GM12878 (cell line): ENCODE measurements at regions not wholly inside any gene's neighbourhood (a gene's known extent, or its start where the extent isn't known, plus 50 kb on each side); places are given as distances from the start of the nearest gene placed in this dataset.

ENCODE experiments used
- ATAC-seq: fragments of 200-7000 bp; cut with Tn5 transposase; 3 replicates; pipeline ENCODE4 v1.9.1; 2020; ENCODE audit warnings: mild to moderate bottlenecking, moderate library complexity
- BruUV-seq: library from RNA; stranded (reverse); fragments of 400-500 nt; replicated peaks from 2 replicates; lab custom pipeline; 2021; lab: Mats Ljungman, UMichigan
- CTCF ChIA-PET: fragments of 300-600 bp; sonication (Branson Sonifier 250); formaldehyde crosslinking; extraction: SDS; loops from one replicate; lab custom pipeline; 2021; ENCODE audit warnings: inconsistent platforms; lab: Yijun Ruan, JAX
- POLR2A ChIA-PET: fragments of 350-600 bp; formaldehyde crosslinking; extraction: SDS; loops from one replicate; lab custom pipeline; 2021; ENCODE audit warnings: inconsistent platforms; lab: Charles Lee
- RAD21 ChIA-PET: fragments of 300-600 bp; sonication (Branson Sonifier 250); formaldehyde crosslinking; loops from one replicate; lab custom pipeline; 2023; ENCODE audit warnings: antibody characterized with exemption; ENCODE audit not compliant: unreplicated experiment; lab: Charles Lee
- SMC1A ChIA-PET: fragments of 300-600 bp; sonication (Branson Sonifier 250); formaldehyde crosslinking; loops from one replicate; lab custom pipeline; 2023; ENCODE audit not compliant: unreplicated experiment, uncharacterized antibody; lab: Charles Lee
- DNase-seq: peaks from one replicate; pipeline ENCODE4 v3.0.0-alpha.2; 2011; ENCODE audit warnings: low read depth, low spot score
- FAIRE-seq: peaks from 3 replicates; lab custom pipeline; 2011; peaks lifted over from hg19 to GRCh38; lab: Jason Lieb, UNC
- H2AFZ ChIP-seq: 2 replicates; pipeline ENCODE4 v1.6.0; 2011; ENCODE audit warnings: low read depth, low read length, control low read depth; ENCODE audit not compliant: control insufficient read depth
- H3K27ac ChIP-seq: 2 replicates; pipeline ENCODE4 v1.5.1; 2011; ENCODE audit warnings: control low read depth; ENCODE audit not compliant: control insufficient read depth, insufficient read depth
- H3K27me3 ChIP-seq, 2 experiments: replicated peaks in 1 of 2; 2 replicates each; pipeline versions ENCODE4 v1.6.0 to v1.6.1; 2011; ENCODE audit warnings: low read length in 1 of 2; ENCODE audit not compliant: control insufficient read depth in 2 of 2, insufficient read depth in 2 of 2
- H3K36me3 ChIP-seq, 2 experiments: 2 replicates each; pipeline ENCODE4 v1.5.1; 2011; ENCODE audit warnings: low read length in 1 of 2; ENCODE audit not compliant: control insufficient read depth in 2 of 2, insufficient read depth in 2 of 2
- H3K4me1 ChIP-seq: 2 replicates; pipeline ENCODE4 v1.6.1; 2011; ENCODE audit warnings: mild to moderate bottlenecking, low read length, moderate library complexity, mixed read lengths; ENCODE audit not compliant: control insufficient read depth, insufficient read depth
- H3K4me2 ChIP-seq: 2 replicates; pipeline ENCODE4 v1.6.0; 2011; ENCODE audit warnings: control low read depth; ENCODE audit not compliant: control insufficient read depth, insufficient read depth
- H3K4me3 ChIP-seq: fragments of 200-600 bp; sonication (generic); 2 replicates; pipeline ENCODE4 v1.5.1; 2016
- H3K79me2 ChIP-seq: 2 replicates; pipeline ENCODE4 v1.6.0; 2011; ENCODE audit warnings: low read length; ENCODE audit not compliant: control insufficient read depth, insufficient read depth
- H3K9ac ChIP-seq: 2 replicates; pipeline ENCODE4 v1.8.0; 2011; ENCODE audit warnings: low read length, control low read depth, mixed read lengths; ENCODE audit not compliant: control insufficient read depth, insufficient read depth
- H3K9me3 ChIP-seq: replicated peaks from 3 replicates; pipeline ENCODE4 v1.5.1; 2011; ENCODE audit warnings: mild to moderate bottlenecking, low read length; ENCODE audit not compliant: control insufficient read depth, insufficient read depth
- H4K20me1 ChIP-seq: 2 replicates; pipeline ENCODE4 v1.6.0; 2011; ENCODE audit not compliant: control insufficient read depth, insufficient read depth
- BHLHE40 ChIP-seq, 2 experiments: fragments of 450-650 bp in 1 of 2; IDR thresholded peaks; 2 replicates each; pipeline ENCODE4 v1.6.1; 2011 to 2017; ENCODE audit warnings: low read depth in 2 of 2, borderline replicate concordance in 1 of 2, improper control_type of control experiment in 1 of 2, low read length in 1 of 2, mild to moderate bottlenecking in 1 of 2
- CBFB ChIP-seq: IDR thresholded peaks from 2 replicates; pipeline ENCODE4 v1.6.1; 2016; ENCODE audit warnings: antibody characterized with exemption, low read depth
- CREB1 ChIP-seq: IDR thresholded peaks from 2 replicates; pipeline ENCODE4 v1.6.1; 2012; ENCODE audit warnings: low read depth, mild to moderate bottlenecking, inconsistent platforms
- CTCF ChIP-seq, 3 experiments: IDR thresholded peaks in 2 of 3; conservative IDR thresholded peaks in 1 of 3; 2 replicates each; pipeline ENCODE4 v1.5.1; 2011; ENCODE audit warnings: low read depth in 3 of 3, low read length in 3 of 3, mild to moderate bottlenecking in 3 of 3, control low read depth in 2 of 3, moderate library complexity in 2 of 3, inconsistent platforms in 1 of 3, mixed read lengths in 1 of 3; ENCODE audit not compliant: control insufficient read depth in 2 of 3, insufficient read depth in 1 of 3; ENCODE audit errors: extremely low read depth in 1 of 3
- HCFC1 ChIP-seq: fragments of 150-350 bp; IDR thresholded peaks from 2 replicates; pipeline ENCODE4 v1.6.1; 2014; ENCODE audit warnings: low read length
- IRF4 ChIP-seq: IDR thresholded peaks from 2 replicates; pipeline ENCODE4 v1.6.1; 2011; ENCODE audit warnings: low read depth, low read length
- NFYB ChIP-seq: IDR thresholded peaks from 2 replicates; pipeline ENCODE4 v1.6.1; 2011; ENCODE audit warnings: low read depth, mild to moderate bottlenecking, low read length, improper control_type of control experiment, moderate library complexity; ENCODE audit not compliant: insufficient read depth
- NR2C2 ChIP-seq: IDR thresholded peaks from 2 replicates; pipeline ENCODE4 v1.6.1; 2011; ENCODE audit warnings: borderline replicate concordance, low read depth; ENCODE audit not compliant: control insufficient read depth, insufficient read length
- RFX5 ChIP-seq: IDR thresholded peaks from 2 replicates; pipeline ENCODE4 v1.6.1; 2011; ENCODE audit warnings: low read depth, low read length, improper control_type of control experiment
- WGBS: methylation state at CpG from one replicate; pipeline ENCODE4 v1.1.6; 2016; ENCODE audit warnings: low lambda C conversion rate; ENCODE audit not compliant: insufficient replicate concordance, insufficient coverage; ENCODE audit errors: missing lambda C conversion rate; 5-methylcytosine and 5-hydroxymethylcytosine counted together
- in situ Hi-C: fragments of 300-500 bp; cut with MboI; formaldehyde crosslinking; loops from 9 replicates; pipeline ENCODE4 v1.14.3; 2018; ENCODE audit warnings: mixed read lengths
- intact Hi-C: fragments of 100-400 bp; cut with micrococcal nuclease; formaldehyde crosslinking; loops from one replicate; pipeline ENCODE4 v1.14.2; 2022; ENCODE audit not compliant: unreplicated experiment

GRCh38 chr4:23685471-23685870 lies 204.4 kb downstream of the PPARGC1A start (continued):
- no peak for TF ChIP-seq NFYB
- no peak for TF ChIP-seq IRF4
- no peak for TF ChIP-seq NR2C2
- no peak for TF ChIP-seq BHLHE40 (IDR thresholded peaks at IDR 0.05; ENCODE audit: borderline replicate concordance in 1 of 2, low read depth in 2 of 2, low read length in 1 of 2)

- in situ Hi-C loops (no loop called here), intact Hi-C loops (no loop called here)
- H3K9ac ChIP-seq = no peak overlapping the region
- ChIA-PET CTCF (no interaction called here), POLR2A (interaction anchor here (0.5 kb wide), 1 partner anchor 525 kb away, joined by 3 read pairs; no protein-coding TSS in a partner anchor), RAD21 (no interaction called here), SMC1A (interaction anchor here (0.7 kb wide), 1 partner anchor 351 kb away, joined by 3 read pairs; no protein-coding TSS in a partner anchor)
- no peaks in the 10 kb centered on the region for H3K79me2 ChIP-seq
- H3K9me3 ChIP-seq = no peaks in the 10 kb centered on the region
- no peak overlapping the region for H2AFZ ChIP-seq
- FAIRE-seq (no peak), ATAC-seq (no peak), DNase-seq (no peak)
- no peaks in the 10 kb centered on the region for H4K20me1 ChIP-seq
- TF ChIP-seq CTCF (IDR thresholded peaks at IDR 0.05 in 2 of 3, conservative IDR thresholded peaks at IDR 0.05 in 1 of 3; ENCODE audit: control insufficient read depth in 2 of 3, extremely low read depth in 1 of 3, insufficient read depth in 1 of 3, low read depth in 3 of 3, low read length in 3 of 3) (no peak), HCFC1 (no peak), CBFB (no peak), CREB1 (no peak), RFX5 (no peak)
- H3K4me3 ChIP-seq = no peak overlapping the region
- no peak overlapping the region for H3K4me2 ChIP-seq
- WGBS = 2% methylated on average over 2 of the region's 2 CpGs
- H3K4me1 ChIP-seq = no peaks in the 10 kb centered on the region
- H3K36me3 ChIP-seq = no peaks in the 10 kb centered on the region
- H3K27me3 ChIP-seq = no peaks in the 10 kb centered on the region
- BruUV-seq = no TSS peak
- no peak overlapping the region for H3K27ac ChIP-seq
Measured at GRCh38 chr4:23680671-23681518, 209.0 kb downstream of the PPARGC1A start.
